ENCODE measurements at regions not wholly inside any gene's neighbourhood (a gene's known extent, or its start where the extent isn't known, plus 50 kb on each side); places are given as distances from the start of the nearest gene placed in this dataset.

DNA sequence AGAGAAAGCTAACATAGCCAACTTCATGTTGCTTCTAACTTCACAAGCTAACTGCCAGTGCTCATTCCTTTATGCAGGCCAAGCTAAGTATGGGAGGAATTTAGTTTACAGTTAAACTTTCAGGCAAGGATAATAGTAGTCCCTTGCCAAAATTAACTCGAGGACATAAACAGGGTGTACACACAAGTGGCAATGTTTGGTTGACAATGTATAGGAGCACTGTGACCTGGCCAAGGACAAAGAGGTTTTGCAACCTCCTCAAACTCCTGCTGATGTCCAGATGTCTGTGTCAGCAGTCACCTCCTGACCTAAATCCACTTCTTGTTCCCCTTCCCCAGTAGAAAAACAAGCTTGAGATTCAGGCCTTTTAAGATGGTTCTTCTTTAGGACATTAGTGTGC, 494.6 kb upstream of the KLF6 start:
- TF ChIP-seq, protein P1, sequence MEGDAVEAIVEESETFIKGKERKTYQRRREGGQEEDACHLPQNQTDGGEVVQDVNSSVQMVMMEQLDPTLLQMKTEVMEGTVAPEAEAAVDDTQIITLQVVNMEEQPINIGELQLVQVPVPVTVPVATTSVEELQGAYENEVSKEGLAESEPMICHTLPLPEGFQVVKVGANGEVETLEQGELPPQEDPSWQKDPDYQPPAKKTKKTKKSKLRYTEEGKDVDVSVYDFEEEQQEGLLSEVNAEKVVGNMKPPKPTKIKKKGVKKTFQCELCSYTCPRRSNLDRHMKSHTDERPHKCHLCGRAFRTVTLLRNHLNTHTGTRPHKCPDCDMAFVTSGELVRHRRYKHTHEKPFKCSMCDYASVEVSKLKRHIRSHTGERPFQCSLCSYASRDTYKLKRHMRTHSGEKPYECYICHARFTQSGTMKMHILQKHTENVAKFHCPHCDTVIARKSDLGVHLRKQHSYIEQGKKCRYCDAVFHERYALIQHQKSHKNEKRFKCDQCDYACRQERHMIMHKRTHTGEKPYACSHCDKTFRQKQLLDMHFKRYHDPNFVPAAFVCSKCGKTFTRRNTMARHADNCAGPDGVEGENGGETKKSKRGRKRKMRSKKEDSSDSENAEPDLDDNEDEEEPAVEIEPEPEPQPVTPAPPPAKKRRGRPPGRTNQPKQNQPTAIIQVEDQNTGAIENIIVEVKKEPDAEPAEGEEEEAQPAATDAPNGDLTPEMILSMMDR (IDR thresholded peaks at IDR 0.05 in 4 of 5, conservative IDR thresholded peaks at IDR 0.05 in 1 of 5): no peak
- no peak for TF ChIP-seq POLR2A (IDR thresholded peaks at IDR 0.05)
